Endodermal cell (in vitro differentiated cells): ENCODE measurements at regions not wholly inside any gene's neighbourhood (a gene's known extent, or its start where the extent isn't known, plus 50 kb on each side); places are given as distances from the start of the nearest gene placed in this dataset.

Experiments used
- DNase-seq: peaks from one replicate; pipeline ENCODE4 v3.0.0-alpha.2; 2017
- H3K27ac ChIP-seq: 2 replicates; pipeline ENCODE4 v1.5.1; 2013; ENCODE audit warnings: mild to moderate bottlenecking, low read depth, low read length, moderate library complexity
- H3K27me3 ChIP-seq: 2 replicates; pipeline ENCODE4 v1.6.1; 2013; ENCODE audit warnings: mild to moderate bottlenecking, low read length, moderate library complexity; ENCODE audit not compliant: insufficient read depth, control insufficient read depth, poor library complexity, severe bottlenecking
- H3K36me3 ChIP-seq: 2 replicates; pipeline ENCODE4 v1.7.0; 2013; ENCODE audit warnings: mild to moderate bottlenecking, low read length, moderate library complexity; ENCODE audit not compliant: control insufficient read depth, insufficient read depth
- H3K4me1 ChIP-seq: one replicate; pipeline ENCODE4 v1.7.0; 2013; ENCODE audit warnings: low read length; ENCODE audit not compliant: control insufficient read depth, insufficient read depth
- H3K4me3 ChIP-seq: 2 replicates; pipeline ENCODE4 v1.5.1; 2013; ENCODE audit warnings: mild to moderate bottlenecking, low read length, moderate library complexity
- H3K9ac ChIP-seq: 2 replicates; pipeline ENCODE4 v1.6.1; 2013; ENCODE audit warnings: mild to moderate bottlenecking, low read length, moderate library complexity; ENCODE audit not compliant: poor library complexity, severe bottlenecking; ENCODE audit errors: extremely low read depth
- H3K9me3 ChIP-seq: 2 replicates; pipeline ENCODE4 v1.6.1; 2013; ENCODE audit warnings: mild to moderate bottlenecking, low read length, moderate library complexity; ENCODE audit not compliant: control insufficient read depth
- H3K27ac Mint-ChIP-seq: 2 replicates; pipeline ENCODE4 v1.8.0; 2020; ENCODE audit warnings: mixed read lengths
- H3K27me3 Mint-ChIP-seq: 2 replicates; pipeline ENCODE4 v1.8.0; 2021; ENCODE audit warnings: mild to moderate bottlenecking, mixed read lengths; ENCODE audit not compliant: insufficient read depth
- H3K36me3 Mint-ChIP-seq: 2 replicates; pipeline ENCODE4 v1.8.0; 2020; ENCODE audit warnings: low read depth, mixed read lengths
- H3K4me1 Mint-ChIP-seq: 2 replicates; pipeline ENCODE4 v1.8.0; 2020; ENCODE audit warnings: mixed read lengths
- H3K4me3 Mint-ChIP-seq: 2 replicates; pipeline ENCODE4 v1.8.0; 2020; ENCODE audit warnings: mild to moderate bottlenecking, moderate library complexity, mixed read lengths
- H3K9me3 Mint-ChIP-seq: 2 replicates; pipeline ENCODE4 v1.8.0; 2020; ENCODE audit warnings: mild to moderate bottlenecking, mixed read lengths
- CTCF ChIP-seq: fragments of 200-600 bp; sonication (generic); conservative IDR thresholded peaks from 2 replicates; pipeline ENCODE4 v1.5.0; 2021; ENCODE audit warnings: antibody characterized with exemption, mild to moderate bottlenecking
- WGBS, 2 experiments: methylation state at CpG; one replicate each; pipeline versions ENCODE4 v1.1.5 to v1.1.7; 2013; ENCODE audit warnings: missing lambda C conversion rate in 2 of 2, mixed read lengths in 1 of 2; ENCODE audit not compliant: insufficient coverage in 1 of 2, insufficient read length in 1 of 2; 5-methylcytosine and 5-hydroxymethylcytosine counted together

GRCh38 chr2:107584577-107584976, 242.1 kb upstream of the RGPD4 start:
- no peaks in the 10 kb centered on the region for H3K27me3 ChIP-seq
- no peak overlapping the region for H3K27ac ChIP-seq
- H3K4me3 Mint-ChIP-seq, result no peak overlapping the region
- H3K36me3 ChIP-seq, result no peaks in the 10 kb centered on the region
- H3K9me3 ChIP-seq, result no peaks in the 10 kb centered on the region
- H3K4me1 Mint-ChIP-seq, result peaks cover 6% of the 10 kb centered on the region
- no peak overlapping the region for H3K4me3 ChIP-seq
- TF ChIP-seq CTCF, result no peak
- WGBS, 2 experiments, result no CpG with 5 or more reads among the region's 1 CpG
- no peaks in the 10 kb centered on the region for H3K4me1 ChIP-seq
- no peaks in the 10 kb centered on the region for H3K36me3 Mint-ChIP-seq
- no peak overlapping the region for H3K27ac Mint-ChIP-seq
- no peak overlapping the region for H3K9ac ChIP-seq
- H3K27me3 Mint-ChIP-seq, result no peaks in the 10 kb centered on the region
- H3K9me3 Mint-ChIP-seq, result no peaks in the 10 kb centered on the region
- DNase-seq, result no peak

GRCh38 chr2:107585851-107586250, 240.8 kb upstream of the RGPD4 start:
- Mint-ChIP-seq H3K4me1 (peaks cover 6% of the 10 kb centered on the region), H3K27me3 (no peaks in the 10 kb centered on the region), H3K27ac (no peak overlapping the region), H3K9me3 (no peaks in the 10 kb centered on the region), H3K4me3 (no peak overlapping the region), H3K36me3 (no peaks in the 10 kb centered on the region)
- Histone ChIP-seq H3K9me3 (no peaks in the 10 kb centered on the region), H3K4me3 (peak overlapping the region; percentile 24), H3K9ac (no peak overlapping the region), H3K27me3 (no peaks in the 10 kb centered on the region), H3K27ac (no peak overlapping the region), H3K36me3 (no peaks in the 10 kb centered on the region), H3K4me1 (no peaks in the 10 kb centered on the region)
- WGBS, 2 experiments, result 91 to 98% methylated on average over 3 of the region's 3 CpGs
- no peak for DNase-seq
- no peak for TF ChIP-seq CTCF

- no peaks in the 10 kb centered on the region for H3K4me1 ChIP-seq
- H3K9me3 Mint-ChIP-seq, result no peaks in the 10 kb centered on the region
- H3K4me3 ChIP-seq, result no peak overlapping the region
- no peaks in the 10 kb centered on the region for H3K36me3 ChIP-seq
- WGBS, 2 experiments, result 94 to 98% methylated on average over 4 to 5 of the region's 5 CpGs
- H3K27me3 Mint-ChIP-seq, result no peaks in the 10 kb centered on the region
- H3K36me3 Mint-ChIP-seq, result no peaks in the 10 kb centered on the region
- H3K27ac ChIP-seq, result no peak overlapping the region
- peaks cover 12% of the 10 kb centered on the region for H3K4me1 Mint-ChIP-seq
- no peak overlapping the region for H3K4me3 Mint-ChIP-seq
- DNase-seq, result no peak
- no peak overlapping the region for H3K9ac ChIP-seq
- H3K27me3 ChIP-seq, result no peaks in the 10 kb centered on the region
- H3K9me3 ChIP-seq, result no peaks in the 10 kb centered on the region
- no peak for TF ChIP-seq CTCF
- H3K27ac Mint-ChIP-seq, result no peak overlapping the region
Measured at GRCh38 chr2:107588181-107588580, 238.5 kb upstream of the RGPD4 start.
